GM18505 (cell line): ENCODE measurements at regions not wholly inside any gene's neighbourhood (a gene's known extent, or its start where the extent isn't known, plus 50 kb on each side); places are given as distances from the start of the nearest gene placed in this dataset.

Source experiments
- ATAC-seq: cut with Tn5 transposase; IDR thresholded peaks from one replicate; pipeline ENCODE4 v1.9.1; 2021; ENCODE audit not compliant: unreplicated experiment
- POLR2A ChIP-seq: IDR thresholded peaks from 4 replicates; pipeline ENCODE4 v1.6.1; 2011; ENCODE audit warnings: borderline replicate concordance; ENCODE audit not compliant: insufficient read depth, insufficient read length; ENCODE audit errors: extremely low read depth

GRCh38 chr5:54615381-54615780 lies 97.8 kb downstream of the SNX18 start:
- ATAC-seq: no peak
- TF ChIP-seq POLR2A: no peak

GRCh38 chr5:54612711-54613110 lies 95.2 kb downstream of the SNX18 start:
- no peak for TF ChIP-seq POLR2A
- ATAC-seq: no peak

GRCh38 chr5:54611290-54611951 lies 93.9 kb downstream of the SNX18 start:
- no peak for TF ChIP-seq POLR2A
- no peak for ATAC-seq

- ATAC-seq: peak; percentile 98
- no peak for TF ChIP-seq POLR2A
These were observed 92.8 kb downstream of the SNX18 start for GRCh38 chr5:54610197-54610944.

- ATAC-seq: no peak
- TF ChIP-seq POLR2A: no peak
These were observed 91.0 kb downstream of the SNX18 start for GRCh38 chr5:54608423-54609085.

GRCh38 chr5:54607006-54607405 lies 89.4 kb downstream of the SNX18 start:
- no peak for ATAC-seq
- no peak for TF ChIP-seq POLR2A

GRCh38 chr5:54603372-54603771 lies 85.8 kb downstream of the SNX18 start:
- no peak for ATAC-seq
- no peak for TF ChIP-seq POLR2A

GRCh38 chr5:54602475-54602874 lies 84.9 kb downstream of the SNX18 start:
- ATAC-seq: no peak
- no peak for TF ChIP-seq POLR2A

GRCh38 chr5:54601411-54602230 lies 84.1 kb downstream of the SNX18 start:
- ATAC-seq: no peak
- no peak for TF ChIP-seq POLR2A
